ENCODE measurements at regions not wholly inside any gene's neighbourhood (a gene's known extent, or its start where the extent isn't known, plus 50 kb on each side); places are given as distances from the start of the nearest gene placed in this dataset.

DNA sequence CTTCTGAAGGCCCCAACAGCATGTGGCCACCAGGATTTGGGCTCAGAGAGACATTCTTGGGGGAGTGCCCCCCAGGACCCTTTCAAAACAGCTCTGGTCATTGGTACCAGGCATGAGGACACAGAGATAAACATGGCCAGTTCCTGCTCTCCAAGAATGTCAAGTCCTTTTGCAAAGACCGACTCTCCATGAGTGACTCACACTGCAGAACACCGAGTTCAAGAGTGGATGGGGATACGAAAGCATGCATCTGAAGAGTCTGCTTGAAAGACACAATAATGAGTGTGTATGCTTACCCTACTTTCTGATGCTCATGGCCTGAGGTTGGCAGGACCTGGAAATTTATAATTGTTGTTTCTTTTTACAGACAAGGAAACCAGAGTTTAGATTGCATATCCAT lies 450.6 kb downstream of the TSN start:
- intact Hi-C loops (cut with micrococcal nuclease; ENCODE audit: unreplicated experiment) = no loop called here
- CTCF ChIA-PET = no interaction called here
- no peak overlapping the region for H2AFZ ChIP-seq
- no peaks in the 10 kb centered on the region for H3K36me3 ChIP-seq (ENCODE audit: low read depth)
- H4K20me1 ChIP-seq (ENCODE audit: insufficient read depth) = no peaks in the 10 kb centered on the region
- no peaks in the 10 kb centered on the region for H3K4me1 ChIP-seq (replicated peaks; ENCODE audit: insufficient read depth)
- BruUV-seq (replicated peaks) = no TSS peak
- peaks cover 56% of the 10 kb centered on the region for H3K27me3 ChIP-seq (ENCODE audit: insufficient read depth, low read depth)
- no peak overlapping the region for H3K4me3 ChIP-seq
- TF ChIP-seq CTCF (conservative IDR thresholded peaks at IDR 0.05) (no peak), EZH2 (IDR thresholded peaks at IDR 0.05; ENCODE audit: low read depth) (no peak)
- H3K79me2 ChIP-seq (ENCODE audit: low read depth) = no peaks in the 10 kb centered on the region
- H3F3A ChIP-seq (ENCODE audit: insufficient read depth, low read depth) = no peaks in the 10 kb centered on the region
- no peaks in the 10 kb centered on the region for H3K9me3 ChIP-seq (ENCODE audit: insufficient read depth, low read depth)
- no peak overlapping the region for H3K4me2 ChIP-seq
- peak in 1 of 2 experiments; percentile 17 for DNase-seq
- H3K27ac ChIP-seq = no peak overlapping the region
- POLR2A ChIA-PET (ENCODE audit: unreplicated experiment) = no interaction called here
- H3K9me2 ChIP-seq (ENCODE audit: insufficient read depth) = no peaks in the 10 kb centered on the region

DNA sequence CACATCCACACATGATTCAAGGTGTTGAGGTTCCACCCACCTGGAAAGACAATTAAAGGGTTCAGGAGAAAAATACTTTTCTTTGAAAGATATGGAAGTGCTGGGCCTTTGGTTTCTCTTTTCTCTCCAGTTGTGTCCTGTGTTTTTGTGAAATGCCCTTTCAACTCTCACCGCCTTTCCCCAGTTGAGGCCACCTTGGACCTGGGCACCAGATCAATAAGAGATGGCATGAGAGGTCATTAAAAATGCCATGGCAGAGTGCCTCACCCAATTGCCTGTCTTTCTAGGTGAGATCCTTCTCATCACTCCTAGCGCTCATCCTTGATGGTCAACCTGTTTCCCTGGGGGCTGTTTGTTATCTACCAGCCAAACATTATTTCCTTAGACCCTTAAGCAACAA lies 453.9 kb downstream of the TSN start:
- BruUV-seq (replicated peaks) = no TSS peak
- no peak for TF ChIP-seq EZH2 (IDR thresholded peaks at IDR 0.05; ENCODE audit: low read depth)
- no peak for TF ChIP-seq CTCF (conservative IDR thresholded peaks at IDR 0.05)
- no peaks in the 10 kb centered on the region for H3K79me2 ChIP-seq (ENCODE audit: low read depth)
- ChIA-PET POLR2A (ENCODE audit: unreplicated experiment) (no interaction called here), CTCF (no interaction called here)
- H3K9me2 ChIP-seq (ENCODE audit: insufficient read depth) = no peaks in the 10 kb centered on the region
- peak in 1 of 2 experiments; percentile 9 for DNase-seq
- no peaks in the 10 kb centered on the region for H3K36me3 ChIP-seq (ENCODE audit: low read depth)
- H3K27ac ChIP-seq = no peak overlapping the region
- no peak overlapping the region for H3K4me2 ChIP-seq
- H3K4me3 ChIP-seq = no peak overlapping the region
- peaks cover 50% of the 10 kb centered on the region for H3K27me3 ChIP-seq (ENCODE audit: insufficient read depth, low read depth)
- H3K9me3 ChIP-seq (ENCODE audit: insufficient read depth, low read depth) = no peaks in the 10 kb centered on the region
- intact Hi-C loops (cut with micrococcal nuclease; ENCODE audit: unreplicated experiment) = no loop called here
- no peaks in the 10 kb centered on the region for H4K20me1 ChIP-seq (ENCODE audit: insufficient read depth)
- H2AFZ ChIP-seq = no peak overlapping the region
- H3F3A ChIP-seq (ENCODE audit: insufficient read depth, low read depth) = no peaks in the 10 kb centered on the region
- H3K4me1 ChIP-seq (replicated peaks; ENCODE audit: insufficient read depth) = no peaks in the 10 kb centered on the region

DNA sequence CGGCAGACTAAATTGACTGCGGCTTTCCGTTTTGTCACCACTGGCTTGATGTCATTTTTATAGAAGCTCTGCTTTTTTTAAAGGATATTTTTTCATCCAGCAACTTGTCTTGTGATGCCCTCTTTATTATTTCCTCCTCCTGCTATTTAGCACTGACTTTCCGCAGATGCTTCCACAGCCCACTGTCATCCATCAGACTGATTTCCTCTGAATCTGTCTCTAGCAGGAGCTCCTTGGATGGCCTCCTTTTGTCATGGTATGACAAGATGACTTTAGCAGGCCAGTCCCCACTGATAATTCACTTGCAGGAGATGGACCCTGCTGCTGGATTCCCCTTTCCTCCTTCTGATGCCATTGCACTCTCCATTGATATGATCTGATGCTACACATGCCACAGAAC lies 454.6 kb downstream of the TSN start:
- no peaks in the 10 kb centered on the region for H3K79me2 ChIP-seq (ENCODE audit: low read depth)
- TF ChIP-seq EZH2 (IDR thresholded peaks at IDR 0.05; ENCODE audit: low read depth) = no peak
- no TSS peak for BruUV-seq (replicated peaks)

More for the DNA sequence above, 454.6 kb downstream of the TSN start:
- Histone ChIP-seq H3K27me3 (ENCODE audit: insufficient read depth, low read depth) (peaks cover 50% of the 10 kb centered on the region), H3K27ac (no peak overlapping the region), H3K9me3 (ENCODE audit: insufficient read depth, low read depth) (no peaks in the 10 kb centered on the region), H4K20me1 (ENCODE audit: insufficient read depth) (no peaks in the 10 kb centered on the region), H3F3A (ENCODE audit: insufficient read depth, low read depth) (no peaks in the 10 kb centered on the region), H3K36me3 (ENCODE audit: low read depth) (no peaks in the 10 kb centered on the region), H3K4me3 (no peak overlapping the region), H2AFZ (no peak overlapping the region), H3K9me2 (ENCODE audit: insufficient read depth) (no peaks in the 10 kb centered on the region), H3K4me2 (no peak overlapping the region), H3K4me1 (replicated peaks; ENCODE audit: insufficient read depth) (no peaks in the 10 kb centered on the region)
- ChIA-PET CTCF (no interaction called here), POLR2A (ENCODE audit: unreplicated experiment) (no interaction called here)
- DNase-seq = no peak
- intact Hi-C loops (cut with micrococcal nuclease; ENCODE audit: unreplicated experiment) = no loop called here

Measured in PC-9 (cell line).